ENCODE measurements at regions not wholly inside any gene's neighbourhood (a gene's known extent, or its start where the extent isn't known, plus 50 kb on each side); places are given as distances from the start of the nearest gene placed in this dataset.

DNA sequence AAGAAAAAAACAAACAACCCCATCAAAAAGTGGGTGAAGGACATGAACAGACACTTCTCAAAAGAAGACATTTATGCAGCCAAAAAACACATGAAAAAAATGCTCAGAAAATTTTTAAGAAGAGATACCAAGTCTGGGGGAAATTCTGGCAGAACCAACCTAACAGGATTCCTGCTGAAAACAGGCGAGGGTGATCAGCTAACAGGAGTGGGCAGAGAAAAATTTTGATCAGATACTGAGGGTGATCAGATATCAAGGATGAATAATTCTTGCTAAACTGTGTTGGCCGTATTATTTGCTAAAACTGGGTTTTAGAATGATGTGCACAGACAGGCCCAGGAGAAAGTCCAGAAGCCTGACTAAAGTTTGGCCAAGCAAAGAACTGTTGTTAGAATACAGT lies 557.3 kb downstream of the CD109 start:
- H3K4me3 ChIP-seq (ENCODE audit: low read depth, low read length) = no peak overlapping the region
- no peaks in the 10 kb centered on the region for H3K4me1 ChIP-seq (ENCODE audit: control insufficient read depth, insufficient read depth, low read length)
- no peaks in the 10 kb centered on the region for H3K27me3 ChIP-seq (ENCODE audit: control insufficient read depth, insufficient read depth, low read length)
- no peak for DNase-seq (ENCODE audit: low read depth in 4 of 6, low spot score in 6 of 6)
- H3K9me3 ChIP-seq (ENCODE audit: control insufficient read depth, insufficient read depth, low read length) = no peaks in the 10 kb centered on the region
- WGBS (ENCODE audit: insufficient coverage) = 92% methylated on average over 1 of the region's 2 CpGs
- H3K27ac ChIP-seq (ENCODE audit: low read depth, low read length) = no peak overlapping the region
- H3K36me3 ChIP-seq (ENCODE audit: control insufficient read depth, insufficient read depth, low read length) = no peaks in the 10 kb centered on the region

GRCh38 chr6:74250161-74250818 lies 554.3 kb downstream of the CD109 start:
- H3K4me3 ChIP-seq (ENCODE audit: low read depth, low read length) = no peak overlapping the region
- no peak overlapping the region for H3K27ac ChIP-seq (ENCODE audit: low read depth, low read length)
- H3K9me3 ChIP-seq (ENCODE audit: control insufficient read depth, insufficient read depth, low read length) = no peaks in the 10 kb centered on the region
- H3K36me3 ChIP-seq (ENCODE audit: control insufficient read depth, insufficient read depth, low read length) = no peaks in the 10 kb centered on the region
- no peaks in the 10 kb centered on the region for H3K4me1 ChIP-seq (ENCODE audit: control insufficient read depth, insufficient read depth, low read length)
- no CpG with 5 or more reads among the region's 2 CpGs for WGBS (ENCODE audit: insufficient coverage)
- DNase-seq (ENCODE audit: low read depth in 4 of 6, low spot score in 6 of 6) = no peak
- no peaks in the 10 kb centered on the region for H3K27me3 ChIP-seq (ENCODE audit: control insufficient read depth, insufficient read depth, low read length)

DNA sequence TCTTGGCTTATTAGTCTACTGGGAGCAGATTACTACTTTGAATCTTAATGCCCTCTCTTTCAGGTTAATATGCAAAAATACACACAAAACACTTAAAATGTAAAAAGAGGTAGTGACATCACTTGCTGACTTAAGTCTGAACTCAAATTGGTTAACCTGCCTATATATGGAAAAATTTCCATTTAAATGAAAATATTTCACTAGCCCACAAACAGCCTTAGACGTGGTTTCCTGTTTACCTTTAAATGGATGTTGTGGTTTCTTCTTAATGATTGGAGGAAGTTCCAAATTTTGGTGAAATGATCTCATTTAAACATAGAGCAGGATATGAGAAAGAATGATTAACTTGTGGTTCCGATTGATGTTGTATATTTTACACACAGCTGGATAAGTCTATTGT lies 553.7 kb downstream of the CD109 start:
- no peak for DNase-seq (ENCODE audit: low read depth in 4 of 6, low spot score in 6 of 6)
- no peak overlapping the region for H3K4me3 ChIP-seq (ENCODE audit: low read depth, low read length)
- no peaks in the 10 kb centered on the region for H3K4me1 ChIP-seq (ENCODE audit: control insufficient read depth, insufficient read depth, low read length)
- no peak overlapping the region for H3K27ac ChIP-seq (ENCODE audit: low read depth, low read length)
- H3K27me3 ChIP-seq (ENCODE audit: control insufficient read depth, insufficient read depth, low read length) = no peaks in the 10 kb centered on the region
- no CpG with 5 or more reads among the region's 2 CpGs for WGBS (ENCODE audit: insufficient coverage)
- H3K36me3 ChIP-seq (ENCODE audit: control insufficient read depth, insufficient read depth, low read length) = no peaks in the 10 kb centered on the region
- no peaks in the 10 kb centered on the region for H3K9me3 ChIP-seq (ENCODE audit: control insufficient read depth, insufficient read depth, low read length)

DNA sequence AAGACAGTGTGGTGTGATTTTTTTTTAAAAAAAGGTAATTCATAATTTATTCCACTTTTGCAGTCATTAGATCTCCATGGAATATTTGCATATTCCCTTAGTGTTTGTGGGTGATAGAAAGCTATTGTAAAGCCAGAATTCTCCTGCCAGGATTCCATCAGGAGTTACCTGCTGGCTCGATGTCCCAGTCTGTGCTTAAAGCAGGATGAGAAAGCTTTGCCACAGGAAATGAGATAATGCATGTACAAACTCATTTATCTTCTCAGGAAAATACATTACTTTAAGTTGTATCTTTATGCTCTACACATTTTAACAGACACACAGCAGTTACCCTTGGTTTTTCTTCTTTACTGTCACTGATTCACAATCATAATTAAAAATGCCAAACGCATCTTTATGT lies 553.0 kb downstream of the CD109 start:
- Histone ChIP-seq H3K27me3 (ENCODE audit: control insufficient read depth, insufficient read depth, low read length) (no peaks in the 10 kb centered on the region), H3K9me3 (ENCODE audit: control insufficient read depth, insufficient read depth, low read length) (no peaks in the 10 kb centered on the region), H3K4me3 (ENCODE audit: low read depth, low read length) (no peak overlapping the region), H3K36me3 (ENCODE audit: control insufficient read depth, insufficient read depth, low read length) (no peaks in the 10 kb centered on the region), H3K4me1 (ENCODE audit: control insufficient read depth, insufficient read depth, low read length) (no peaks in the 10 kb centered on the region), H3K27ac (ENCODE audit: low read depth, low read length) (no peak overlapping the region)
- 43% methylated on average over 1 of the region's 2 CpGs for WGBS (ENCODE audit: insufficient coverage)
- DNase-seq (ENCODE audit: low read depth in 4 of 6, low spot score in 6 of 6) = no peak

DNA sequence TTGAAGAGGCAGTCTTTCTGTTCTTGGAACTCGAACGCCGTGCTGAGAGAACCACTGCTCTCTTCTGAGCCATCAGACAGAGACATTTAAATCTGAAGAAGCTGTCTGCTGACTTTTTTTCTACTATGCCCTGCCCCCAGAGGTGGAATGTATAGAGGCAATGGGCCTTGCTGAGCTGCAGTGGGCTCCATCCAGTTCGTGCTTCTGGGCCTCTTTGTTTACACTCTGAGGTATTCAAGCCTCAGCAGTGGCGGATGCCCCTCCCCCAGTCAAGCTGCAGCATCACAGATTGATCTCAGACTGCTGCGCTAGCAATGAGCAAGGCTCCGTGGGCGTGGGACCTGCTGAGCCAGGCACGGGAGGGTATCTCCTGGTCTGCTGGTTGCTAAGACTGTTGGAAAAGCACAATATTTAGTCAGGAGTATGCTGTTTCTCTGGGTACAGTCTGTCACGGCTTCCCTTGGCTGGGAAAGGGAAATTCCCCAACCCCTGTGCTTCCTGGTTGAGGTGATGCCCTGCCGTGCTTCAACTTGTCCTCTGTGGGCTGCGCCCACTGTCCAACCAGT lies 526.8 kb downstream of the CD109 start:
- H3K36me3 ChIP-seq (ENCODE audit: control insufficient read depth, insufficient read depth, low read length) = no peaks in the 10 kb centered on the region
- no peak overlapping the region for H3K4me3 ChIP-seq (ENCODE audit: low read depth, low read length)
- no peak overlapping the region for H3K27ac ChIP-seq (ENCODE audit: low read depth, low read length)
- no peaks in the 10 kb centered on the region for H3K9me3 ChIP-seq (ENCODE audit: control insufficient read depth, insufficient read depth, low read length)
- no peaks in the 10 kb centered on the region for H3K4me1 ChIP-seq (ENCODE audit: control insufficient read depth, insufficient read depth, low read length)
- no peak for DNase-seq (ENCODE audit: low read depth in 4 of 6, low spot score in 6 of 6)
- WGBS (ENCODE audit: insufficient coverage) = 74% methylated on average over 7 of the region's 12 CpGs
- H3K27me3 ChIP-seq (ENCODE audit: control insufficient read depth, insufficient read depth, low read length) = no peaks in the 10 kb centered on the region

DNA sequence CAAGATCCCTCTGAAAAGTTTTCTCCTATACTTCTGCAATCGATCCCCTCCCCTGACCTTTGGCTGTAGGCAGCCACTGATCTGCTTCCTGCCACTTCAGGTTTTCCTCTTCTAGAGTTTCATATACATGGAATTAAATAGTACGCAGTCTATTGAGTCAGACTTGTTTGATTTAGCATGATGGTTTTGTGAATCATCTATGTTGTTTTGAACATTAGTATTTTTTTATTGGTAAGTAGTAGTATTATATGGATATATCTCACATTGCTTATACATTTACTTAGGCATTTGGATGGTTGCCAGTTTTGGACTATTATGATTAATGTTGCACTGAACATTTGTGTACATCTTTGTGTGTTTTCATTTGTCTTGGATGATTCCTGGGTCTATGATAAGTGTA lies 518.0 kb downstream of the CD109 start:
- Histone ChIP-seq H3K4me1 (ENCODE audit: control insufficient read depth, insufficient read depth, low read length) (no peaks in the 10 kb centered on the region), H3K36me3 (ENCODE audit: control insufficient read depth, insufficient read depth, low read length) (no peaks in the 10 kb centered on the region), H3K4me3 (ENCODE audit: low read depth, low read length) (no peak overlapping the region), H3K27me3 (ENCODE audit: control insufficient read depth, insufficient read depth, low read length) (no peaks in the 10 kb centered on the region), H3K9me3 (ENCODE audit: control insufficient read depth, insufficient read depth, low read length) (no peaks in the 10 kb centered on the region), H3K27ac (ENCODE audit: low read depth, low read length) (no peak overlapping the region)
- DNase-seq (ENCODE audit: low read depth in 4 of 6, low spot score in 6 of 6) = no peak
- 40% methylated on average over 1 of the region's 2 CpGs for WGBS (ENCODE audit: insufficient coverage)

DNA sequence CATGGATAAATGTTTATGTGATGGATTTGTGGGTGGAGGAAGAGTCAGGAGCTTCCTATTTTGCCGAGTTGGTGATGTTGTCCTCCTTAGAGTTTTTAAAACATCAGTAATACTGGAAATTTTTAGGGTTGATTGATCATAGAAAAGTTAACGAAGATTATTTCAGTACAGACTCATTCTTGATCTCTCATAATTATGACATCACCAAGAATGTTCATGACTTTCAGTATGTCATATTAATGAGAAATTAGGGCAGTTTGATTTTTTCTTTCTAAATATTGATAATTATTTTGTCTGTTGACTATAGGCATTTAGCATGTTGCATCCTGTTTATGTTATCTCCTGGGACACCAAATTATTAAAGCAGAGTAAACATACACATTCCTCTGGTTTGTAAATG lies 512.2 kb downstream of the CD109 start:
- no peak for DNase-seq (ENCODE audit: low read depth in 4 of 6, low spot score in 6 of 6)
- Histone ChIP-seq H3K9me3 (ENCODE audit: control insufficient read depth, insufficient read depth, low read length) (peaks cover 2% of the 10 kb centered on the region), H3K36me3 (ENCODE audit: control insufficient read depth, insufficient read depth, low read length) (no peaks in the 10 kb centered on the region), H3K4me3 (ENCODE audit: low read depth, low read length) (no peak overlapping the region), H3K27me3 (ENCODE audit: control insufficient read depth, insufficient read depth, low read length) (no peaks in the 10 kb centered on the region), H3K4me1 (ENCODE audit: control insufficient read depth, insufficient read depth, low read length) (no peaks in the 10 kb centered on the region), H3K27ac (ENCODE audit: low read depth, low read length) (no peak overlapping the region)
- no CpG with 5 or more reads among the region's 2 CpGs for WGBS (ENCODE audit: insufficient coverage)

DNA sequence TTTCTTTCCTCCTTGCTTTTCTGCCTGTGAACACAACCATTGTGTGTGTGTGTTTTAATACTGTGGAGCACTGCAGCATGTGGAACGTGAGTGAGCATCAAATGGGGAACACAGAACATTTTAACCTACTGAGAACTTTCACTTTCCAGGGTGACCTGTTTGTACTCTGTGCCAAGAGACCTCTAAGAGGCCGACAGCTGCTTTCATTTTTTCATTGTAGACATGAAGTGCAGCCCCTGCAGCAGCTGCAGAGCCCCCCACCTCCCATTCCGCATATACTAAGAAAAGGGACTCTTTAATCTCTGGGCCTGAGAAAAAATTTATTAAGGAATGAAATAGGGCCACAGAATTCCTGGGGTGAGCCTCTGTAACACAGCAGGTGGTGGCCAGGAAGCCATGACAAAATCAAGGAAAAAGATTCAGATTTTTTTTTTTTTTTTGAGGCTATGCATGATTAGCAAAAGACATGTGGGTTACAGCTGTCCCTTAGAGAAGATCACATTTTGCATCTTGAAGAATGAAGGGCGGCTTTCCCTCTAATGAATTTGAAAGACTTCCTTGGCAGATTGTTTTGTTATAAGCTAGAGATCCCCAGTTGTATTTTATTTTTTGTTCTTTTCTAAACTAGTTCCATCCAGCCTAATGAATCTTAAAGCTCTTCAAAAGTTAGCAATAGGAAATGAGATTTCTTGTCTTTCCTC lies 503.4 kb downstream of the CD109 start:
- peaks cover 3% of the 10 kb centered on the region for H3K4me1 ChIP-seq (ENCODE audit: control insufficient read depth, insufficient read depth, low read length)
- H3K27me3 ChIP-seq (ENCODE audit: control insufficient read depth, insufficient read depth, low read length) = no peaks in the 10 kb centered on the region
- H3K4me3 ChIP-seq (ENCODE audit: low read depth, low read length) = no peak overlapping the region
- H3K36me3 ChIP-seq (ENCODE audit: control insufficient read depth, insufficient read depth, low read length) = no peaks in the 10 kb centered on the region
- DNase-seq (ENCODE audit: low read depth in 4 of 6, low spot score in 6 of 6) = peak in 1 of 6 donors; percentile 8
- no peaks in the 10 kb centered on the region for H3K9me3 ChIP-seq (ENCODE audit: control insufficient read depth, insufficient read depth, low read length)
- H3K27ac ChIP-seq (ENCODE audit: low read depth, low read length) = no peak overlapping the region
- 60% methylated on average over 1 of the region's 4 CpGs for WGBS (ENCODE audit: insufficient coverage)

GRCh38 chr6:74197310-74197709 lies 501.3 kb downstream of the CD109 start:
- no peak overlapping the region for H3K27ac ChIP-seq (ENCODE audit: low read depth, low read length)
- no peaks in the 10 kb centered on the region for H3K9me3 ChIP-seq (ENCODE audit: control insufficient read depth, insufficient read depth, low read length)
- peaks cover 3% of the 10 kb centered on the region for H3K4me1 ChIP-seq (ENCODE audit: control insufficient read depth, insufficient read depth, low read length)
- H3K27me3 ChIP-seq (ENCODE audit: control insufficient read depth, insufficient read depth, low read length) = no peaks in the 10 kb centered on the region
- no peaks in the 10 kb centered on the region for H3K36me3 ChIP-seq (ENCODE audit: control insufficient read depth, insufficient read depth, low read length)
- no peak for DNase-seq (ENCODE audit: low read depth in 4 of 6, low spot score in 6 of 6)
- H3K4me3 ChIP-seq (ENCODE audit: low read depth, low read length) = no peak overlapping the region

DNA sequence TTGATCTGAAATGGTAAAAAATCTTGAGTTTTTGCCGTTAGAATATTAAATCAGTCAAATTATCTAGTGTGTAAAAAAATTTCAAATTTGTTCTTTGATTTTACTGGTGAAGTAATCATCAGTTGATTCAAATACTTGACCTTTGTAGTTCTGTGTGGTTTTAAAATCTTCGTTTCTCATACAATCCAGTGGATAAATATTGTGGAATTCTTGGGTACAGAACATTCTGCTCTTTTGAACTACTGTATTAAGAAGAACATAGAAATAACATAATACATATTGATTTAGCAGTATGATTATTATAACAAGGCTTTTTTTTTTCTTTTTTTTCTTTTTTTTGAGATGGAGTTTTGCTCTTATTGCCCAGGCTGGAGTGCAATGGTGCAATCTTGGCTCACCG lies 491.8 kb downstream of the CD109 start:
- WGBS (ENCODE audit: insufficient coverage) = no CpG with 5 or more reads among the region's 3 CpGs
- H3K27ac ChIP-seq (ENCODE audit: low read depth, low read length) = no peak overlapping the region
- no peaks in the 10 kb centered on the region for H3K27me3 ChIP-seq (ENCODE audit: control insufficient read depth, insufficient read depth, low read length)
- H3K36me3 ChIP-seq (ENCODE audit: control insufficient read depth, insufficient read depth, low read length) = no peaks in the 10 kb centered on the region
- no peaks in the 10 kb centered on the region for H3K4me1 ChIP-seq (ENCODE audit: control insufficient read depth, insufficient read depth, low read length)
- no peak overlapping the region for H3K4me3 ChIP-seq (ENCODE audit: low read depth, low read length)
- H3K9me3 ChIP-seq (ENCODE audit: control insufficient read depth, insufficient read depth, low read length) = no peaks in the 10 kb centered on the region
- DNase-seq (ENCODE audit: low read depth in 4 of 6, low spot score in 6 of 6) = no peak
